ENCODE measurements at regions not wholly inside any gene's neighbourhood (a gene's known extent, or its start where the extent isn't known, plus 50 kb on each side); places are given as distances from the start of the nearest gene placed in this dataset.

DNA sequence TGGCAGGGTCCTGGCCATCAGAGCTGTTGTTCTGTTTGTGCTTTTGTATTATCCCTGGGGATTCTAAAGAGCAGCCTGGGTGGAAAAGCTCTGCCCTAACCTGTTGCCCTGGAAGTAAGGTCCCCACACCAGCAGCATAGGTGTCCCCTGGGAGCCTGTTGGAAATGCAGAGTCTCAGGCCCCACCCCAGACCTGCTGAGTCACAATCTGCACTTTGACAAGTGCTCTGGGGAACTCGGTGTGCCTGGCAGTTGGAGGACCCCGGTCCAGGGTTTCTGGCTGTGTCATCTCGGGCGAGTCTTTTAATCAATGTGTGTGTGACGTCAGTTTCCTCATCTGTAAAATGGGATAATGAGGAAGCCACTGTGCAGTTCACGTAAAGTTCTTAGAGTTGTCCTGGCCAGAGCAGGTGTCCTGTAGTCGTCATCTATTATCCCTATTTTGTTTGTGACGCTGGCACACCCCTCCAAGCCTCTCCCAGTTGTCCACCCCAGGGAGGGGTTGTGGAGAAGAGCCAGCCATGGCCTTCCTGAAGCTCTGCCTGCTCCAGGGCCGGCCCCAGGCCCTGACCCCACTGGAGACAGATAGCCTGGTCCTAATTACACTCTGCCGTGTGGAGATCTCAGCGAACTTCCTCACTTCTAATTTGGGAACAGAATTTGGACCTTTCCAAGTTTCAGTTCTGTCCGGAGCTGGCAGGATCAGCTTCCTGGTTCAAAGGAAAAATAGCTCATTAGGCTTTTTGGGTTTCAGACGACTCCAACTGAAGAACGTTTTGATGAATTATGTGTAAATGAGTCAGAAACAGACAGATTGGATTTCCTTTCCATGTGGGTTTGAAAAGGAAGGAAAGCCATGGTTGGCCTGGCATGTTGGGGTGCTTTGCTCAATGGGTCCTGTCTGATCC, 295.7 kb upstream of the FOXF1 start:
- WGBS (ENCODE audit: insufficient coverage, insufficient read length), result no CpG with 5 or more reads among the region's 14 CpGs
- H3K27ac ChIP-seq (ENCODE audit: low read length), result no peak overlapping the region

DNA sequence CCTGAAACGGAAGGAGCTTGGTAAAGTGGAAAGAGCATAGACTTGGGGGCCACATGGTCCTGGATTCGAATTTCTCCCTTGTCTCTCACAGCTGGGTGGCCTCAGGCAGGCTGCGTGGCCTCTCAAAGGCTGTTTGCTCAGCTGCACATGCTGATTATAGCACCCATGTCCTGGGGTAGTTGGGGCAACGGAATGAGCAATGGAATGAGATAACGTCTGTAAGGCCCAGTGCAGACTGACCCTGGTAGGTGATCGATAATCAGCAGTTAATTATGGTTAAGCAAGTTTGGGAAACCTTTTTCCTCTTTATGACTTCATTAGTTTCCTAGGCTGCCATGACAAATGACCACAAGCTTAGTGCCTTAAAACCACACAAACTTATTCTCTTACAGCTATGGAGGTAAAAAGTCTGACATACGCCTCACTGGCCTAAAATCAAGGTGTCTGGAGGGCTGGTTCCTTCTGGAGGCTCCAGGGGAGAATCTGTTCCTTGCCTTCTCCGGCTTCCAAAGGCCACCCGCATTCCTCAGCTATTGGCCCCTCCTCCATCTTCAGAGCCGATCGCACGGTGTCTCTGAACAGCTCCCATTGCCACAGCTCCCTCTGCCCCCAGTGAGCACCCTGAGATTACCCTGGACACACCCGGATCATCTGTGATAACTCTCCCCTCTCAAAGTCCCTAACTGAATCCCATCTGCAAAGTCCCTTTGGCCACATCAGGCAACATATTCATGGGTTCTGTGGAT, 294.9 kb upstream of the FOXF1 start:
- no peak for DNase-seq (ENCODE audit: low read depth, low spot score)
- WGBS (ENCODE audit: insufficient coverage, insufficient read length), result no CpG with 5 or more reads among the region's 13 CpGs

More for the DNA sequence above, 295.7 kb upstream of the FOXF1 start:
- DNase-seq (ENCODE audit: low read depth, low spot score), result no peak
- no peaks in the 10 kb centered on the region for H3K36me3 ChIP-seq (ENCODE audit: control insufficient read depth, insufficient read depth, low read length)
- H3K4me1 ChIP-seq (ENCODE audit: control insufficient read depth, insufficient read depth, low read length), result 0 out of 2 replicates have a peak, but pooled peaks cover 1% of the 10 kb centered on the region
- H3K4me3 ChIP-seq (ENCODE audit: low read length), result no peak overlapping the region
- H3K9me3 ChIP-seq (ENCODE audit: control insufficient read depth, insufficient read depth, low read length), result no peaks in the 10 kb centered on the region
- H3K27me3 ChIP-seq (ENCODE audit: control insufficient read depth, insufficient read depth, low read length), result no peaks in the 10 kb centered on the region

DNA sequence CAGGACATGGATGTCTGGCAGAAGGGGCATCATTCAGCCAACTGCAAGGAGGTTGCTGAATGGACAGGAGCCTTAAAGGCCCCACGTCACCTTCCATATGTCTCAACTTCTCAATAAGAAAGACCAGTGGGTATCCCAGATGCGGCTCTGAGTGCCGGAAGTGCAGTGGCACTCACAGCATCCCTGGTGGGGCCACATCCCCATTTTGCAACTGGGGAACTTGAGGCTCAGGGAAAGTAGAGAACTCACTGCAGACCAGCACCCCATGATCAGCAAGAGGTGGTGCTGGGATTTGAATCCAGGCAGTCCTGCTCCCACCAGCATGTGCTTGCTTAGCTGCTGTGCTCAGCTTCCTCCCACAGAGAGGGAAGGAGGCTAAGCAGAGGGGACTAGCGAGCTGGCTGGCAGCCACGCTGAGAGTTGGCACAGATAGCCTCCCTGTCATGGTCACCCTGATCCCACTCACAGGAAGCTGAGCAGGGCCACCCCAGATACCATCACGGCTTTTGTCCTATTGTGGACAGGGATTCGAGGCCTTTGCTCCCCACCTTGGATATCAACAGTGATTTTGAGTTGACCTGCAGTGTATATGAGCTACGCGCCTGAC, 294.2 kb upstream of the FOXF1 start:
- WGBS (ENCODE audit: insufficient coverage, insufficient read length), result no CpG with 5 or more reads among the region's 9 CpGs
- no peaks in the 10 kb centered on the region for H3K27me3 ChIP-seq (ENCODE audit: control insufficient read depth, insufficient read depth, low read length)
- H3K4me1 ChIP-seq (ENCODE audit: control insufficient read depth, insufficient read depth, low read length), result peaks cover 1% of the 10 kb centered on the region; the same call in 1 of the 2 replicates
- no peak overlapping the region for H3K27ac ChIP-seq (ENCODE audit: low read length)
- no peaks in the 10 kb centered on the region for H3K36me3 ChIP-seq (ENCODE audit: control insufficient read depth, insufficient read depth, low read length)
- no peak overlapping the region for H3K4me3 ChIP-seq (ENCODE audit: low read length)
- no peak for DNase-seq (ENCODE audit: low read depth, low spot score)
- no peaks in the 10 kb centered on the region for H3K9me3 ChIP-seq (ENCODE audit: control insufficient read depth, insufficient read depth, low read length)

More for the DNA sequence above, 294.9 kb upstream of the FOXF1 start:
- H3K4me3 ChIP-seq (ENCODE audit: low read length), result no peak overlapping the region
- peaks cover 1% of the 10 kb centered on the region; the same call in 1 of the 2 replicates for H3K4me1 ChIP-seq (ENCODE audit: control insufficient read depth, insufficient read depth, low read length)
- no peaks in the 10 kb centered on the region for H3K36me3 ChIP-seq (ENCODE audit: control insufficient read depth, insufficient read depth, low read length)
- H3K27me3 ChIP-seq (ENCODE audit: control insufficient read depth, insufficient read depth, low read length), result no peaks in the 10 kb centered on the region
- H3K27ac ChIP-seq (ENCODE audit: low read length), result no peak overlapping the region
- no peaks in the 10 kb centered on the region for H3K9me3 ChIP-seq (ENCODE audit: control insufficient read depth, insufficient read depth, low read length)

DNA sequence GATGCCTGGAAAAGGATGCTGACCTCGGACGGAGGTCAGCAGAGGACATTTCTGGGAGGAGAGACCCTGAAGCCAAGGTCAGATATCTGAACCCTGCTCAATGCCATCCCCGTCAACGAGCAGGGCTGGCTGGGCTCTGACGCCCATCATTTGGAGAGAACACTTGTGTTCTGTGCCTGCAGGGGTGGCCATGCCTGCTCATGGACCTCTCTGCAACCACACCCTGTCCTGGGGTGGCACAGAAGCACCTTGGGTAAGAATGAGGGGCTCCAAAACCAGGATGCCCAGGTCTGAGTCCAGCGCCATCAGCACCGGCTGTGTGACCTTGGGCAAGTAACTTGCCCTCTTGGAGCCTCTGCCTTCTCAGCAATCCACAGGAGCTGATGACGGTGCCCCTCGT, 293.7 kb upstream of the FOXF1 start:
- no peaks in the 10 kb centered on the region for H3K36me3 ChIP-seq (ENCODE audit: control insufficient read depth, insufficient read depth, low read length)
- no peaks in the 10 kb centered on the region for H3K9me3 ChIP-seq (ENCODE audit: control insufficient read depth, insufficient read depth, low read length)
- H3K27ac ChIP-seq (ENCODE audit: low read length), result no peak overlapping the region
- H3K4me1 ChIP-seq (ENCODE audit: control insufficient read depth, insufficient read depth, low read length), result peaks cover 1% of the 10 kb centered on the region; the same call in 1 of the 2 replicates
- WGBS (ENCODE audit: insufficient coverage, insufficient read length), result no CpG with 5 or more reads among the region's 9 CpGs
- H3K27me3 ChIP-seq (ENCODE audit: control insufficient read depth, insufficient read depth, low read length), result no peaks in the 10 kb centered on the region
- no peak overlapping the region for H3K4me3 ChIP-seq (ENCODE audit: low read length)
- no peak for DNase-seq (ENCODE audit: low read depth, low spot score)

DNA sequence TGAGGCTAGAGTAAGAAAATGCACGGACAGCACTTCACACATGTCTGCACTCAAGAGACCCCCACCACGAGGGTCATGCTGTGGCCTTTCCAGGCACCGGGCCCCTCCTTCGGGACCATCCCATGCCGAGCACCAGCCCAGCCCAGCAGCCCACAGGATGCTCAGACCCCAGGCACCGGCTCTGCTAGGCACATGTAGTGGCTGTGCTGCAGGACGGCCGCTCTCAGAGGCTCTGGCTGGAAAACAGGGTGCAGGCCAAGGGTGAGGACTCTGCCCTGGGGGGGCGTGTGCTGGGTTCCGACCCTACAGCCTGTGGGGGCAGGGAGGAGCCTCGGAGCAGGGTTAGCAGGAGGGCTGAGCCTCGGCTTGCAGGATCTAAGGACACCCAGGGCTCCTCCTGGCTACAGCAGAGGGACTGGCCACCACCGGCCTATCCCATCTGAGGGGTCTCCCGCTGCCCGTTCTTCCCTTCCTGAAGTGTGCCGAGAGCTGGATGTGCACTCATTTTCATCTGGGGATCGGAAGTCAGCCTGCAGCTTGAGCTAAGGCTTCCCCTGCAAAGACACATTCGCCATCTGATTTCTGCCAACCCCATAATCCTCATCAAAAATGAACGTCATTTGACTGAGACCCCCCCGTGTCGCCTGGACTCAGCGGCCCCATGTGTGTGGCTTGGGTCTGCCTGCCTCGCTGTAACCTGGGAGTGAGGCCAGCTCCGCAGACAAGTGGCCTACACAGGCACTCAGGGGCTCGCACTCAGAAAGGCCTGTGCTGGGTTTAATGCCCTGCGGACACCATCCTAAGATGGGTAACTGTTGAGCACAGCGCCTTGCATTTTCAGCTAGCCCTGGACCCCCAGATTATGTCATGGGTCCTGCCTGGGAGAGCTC, 293.1 kb upstream of the FOXF1 start:
- H3K4me3 ChIP-seq (ENCODE audit: low read length), result no peak overlapping the region
- DNase-seq (ENCODE audit: low read depth, low spot score), result no peak
- no peak overlapping the region for H3K27ac ChIP-seq (ENCODE audit: low read length)
- no peaks in the 10 kb centered on the region for H3K36me3 ChIP-seq (ENCODE audit: control insufficient read depth, insufficient read depth, low read length)
- peaks cover 1% of the 10 kb centered on the region; the same call in 1 of the 2 replicates for H3K4me1 ChIP-seq (ENCODE audit: control insufficient read depth, insufficient read depth, low read length)
- no peaks in the 10 kb centered on the region for H3K9me3 ChIP-seq (ENCODE audit: control insufficient read depth, insufficient read depth, low read length)
- H3K27me3 ChIP-seq (ENCODE audit: control insufficient read depth, insufficient read depth, low read length), result no peaks in the 10 kb centered on the region
- WGBS (ENCODE audit: insufficient coverage, insufficient read length), result no CpG with 5 or more reads among the region's 27 CpGs

DNA sequence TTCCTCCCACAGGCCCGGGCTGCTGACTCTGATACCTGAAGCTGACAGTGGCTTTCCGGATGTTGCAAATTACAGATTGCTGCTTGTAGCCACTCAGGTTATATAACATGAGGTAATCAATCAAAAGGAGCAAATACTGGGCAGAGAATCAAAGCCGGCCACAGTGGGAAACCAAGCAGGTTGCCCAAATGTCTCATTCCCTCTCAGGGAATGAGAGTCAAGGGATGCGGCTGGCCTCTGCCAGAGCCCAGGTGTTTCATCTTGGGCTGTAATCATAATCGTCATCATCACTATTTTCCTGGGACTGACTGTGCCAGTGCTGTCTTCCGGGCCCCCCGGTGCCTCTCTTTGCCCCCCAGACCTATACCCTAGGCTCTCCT, 292.4 kb upstream of the FOXF1 start:
- no CpG with 5 or more reads among the region's 7 CpGs for WGBS (ENCODE audit: insufficient coverage, insufficient read length)
- Histone ChIP-seq H3K9me3 (ENCODE audit: control insufficient read depth, insufficient read depth, low read length) (no peaks in the 10 kb centered on the region), H3K4me3 (ENCODE audit: low read length) (no peak overlapping the region), H3K4me1 (ENCODE audit: control insufficient read depth, insufficient read depth, low read length) (peaks cover 1% of the 10 kb centered on the region; the same call in 1 of the 2 replicates), H3K36me3 (ENCODE audit: control insufficient read depth, insufficient read depth, low read length) (no peaks in the 10 kb centered on the region), H3K27ac (ENCODE audit: low read length) (no peak overlapping the region), H3K27me3 (ENCODE audit: control insufficient read depth, insufficient read depth, low read length) (no peaks in the 10 kb centered on the region)
- no peak for DNase-seq (ENCODE audit: low read depth, low spot score)

DNA sequence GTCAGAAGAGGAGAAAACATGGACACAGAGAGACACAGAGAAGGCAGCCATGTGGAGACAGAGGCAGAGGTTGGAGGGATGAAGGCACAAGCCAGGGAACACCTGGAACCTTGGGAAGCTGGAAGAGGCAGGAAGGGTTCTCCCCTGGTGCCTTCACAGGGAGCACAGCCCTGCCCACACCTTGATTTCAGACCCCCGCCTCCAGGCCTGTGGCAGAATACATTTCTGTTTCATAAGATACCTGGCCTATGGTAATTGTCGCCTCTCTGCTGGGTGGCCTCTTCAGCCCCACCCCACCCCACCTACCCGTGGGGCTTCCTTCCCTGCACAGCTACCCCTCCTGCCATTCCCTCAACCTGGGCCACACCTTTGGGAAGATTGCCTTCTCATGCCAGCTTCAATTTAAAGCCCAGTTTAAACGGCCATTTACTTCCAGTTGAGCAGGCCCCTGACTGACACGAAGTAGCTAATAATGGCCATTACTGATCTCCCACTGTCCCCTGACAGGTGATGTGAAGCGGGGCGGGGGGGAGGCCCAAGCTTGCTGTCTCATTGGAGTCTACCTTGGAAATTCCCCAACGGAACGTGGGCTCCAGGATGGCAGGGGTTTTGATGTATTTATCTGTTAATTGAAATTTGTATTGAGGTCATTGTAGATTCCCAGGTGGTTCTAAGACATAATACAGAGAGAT, 291.7 kb upstream of the FOXF1 start:
- no peaks in the 10 kb centered on the region for H3K36me3 ChIP-seq (ENCODE audit: control insufficient read depth, insufficient read depth, low read length)
- DNase-seq (ENCODE audit: low read depth, low spot score), result no peak
- no peak overlapping the region for H3K4me3 ChIP-seq (ENCODE audit: low read length)
- no peaks in the 10 kb centered on the region for H3K27me3 ChIP-seq (ENCODE audit: control insufficient read depth, insufficient read depth, low read length)
- no peaks in the 10 kb centered on the region for H3K9me3 ChIP-seq (ENCODE audit: control insufficient read depth, insufficient read depth, low read length)
- peaks cover 1% of the 10 kb centered on the region; the same call in 1 of the 2 replicates for H3K4me1 ChIP-seq (ENCODE audit: control insufficient read depth, insufficient read depth, low read length)
- no CpG with 5 or more reads among the region's 9 CpGs for WGBS (ENCODE audit: insufficient coverage, insufficient read length)
- H3K27ac ChIP-seq (ENCODE audit: low read length), result no peak overlapping the region

DNA sequence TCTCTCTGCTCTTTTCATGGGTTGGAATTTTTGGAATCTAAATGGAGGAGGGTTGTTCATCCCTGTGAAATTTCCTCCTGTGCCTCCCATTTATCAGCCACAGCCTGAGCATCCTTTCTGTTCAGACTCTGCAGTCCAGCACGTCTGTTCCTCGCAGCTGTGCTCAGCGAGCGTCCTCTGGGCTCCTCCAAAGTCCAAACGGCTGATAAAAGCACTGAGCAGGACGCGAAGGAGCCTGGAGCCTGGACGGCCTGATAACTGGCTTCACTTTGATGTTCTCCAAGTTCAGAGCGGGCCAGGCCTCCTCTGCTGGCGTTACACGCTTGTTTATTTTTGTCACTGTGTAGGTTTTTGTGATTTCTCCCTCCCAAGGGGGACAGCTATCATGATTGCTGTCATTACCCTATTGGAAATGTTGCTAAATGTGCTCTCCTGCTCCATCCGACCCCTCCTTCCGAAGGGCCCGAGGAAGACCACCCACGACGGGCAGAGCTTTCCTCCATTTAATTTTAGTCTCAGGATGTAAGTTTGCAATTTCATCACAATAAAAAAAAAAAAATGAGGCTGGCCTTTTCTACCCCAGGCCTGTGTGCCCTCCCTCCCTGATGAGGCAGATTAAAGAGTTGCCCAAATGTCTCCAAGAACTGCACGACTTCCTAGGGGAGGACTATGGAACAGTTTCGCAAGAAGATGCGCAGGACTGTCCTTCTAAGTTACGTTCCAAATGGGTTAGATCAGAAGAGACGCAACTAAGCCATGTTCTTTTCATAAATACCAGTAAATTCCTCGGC, 290.5 kb upstream of the FOXF1 start:
- DNase-seq (ENCODE audit: low read depth, low spot score), result no peak
- H3K9me3 ChIP-seq (ENCODE audit: control insufficient read depth, insufficient read depth, low read length), result no peaks in the 10 kb centered on the region
- no peak overlapping the region for H3K27ac ChIP-seq (ENCODE audit: low read length)
- no CpG with 5 or more reads among the region's 22 CpGs for WGBS (ENCODE audit: insufficient coverage, insufficient read length)
- H3K27me3 ChIP-seq (ENCODE audit: control insufficient read depth, insufficient read depth, low read length), result no peaks in the 10 kb centered on the region
- H3K36me3 ChIP-seq (ENCODE audit: control insufficient read depth, insufficient read depth, low read length), result no peaks in the 10 kb centered on the region
- no peak overlapping the region for H3K4me3 ChIP-seq (ENCODE audit: low read length)
- H3K4me1 ChIP-seq (ENCODE audit: control insufficient read depth, insufficient read depth, low read length), result peaks cover 1% of the 10 kb centered on the region; the same call in 1 of the 2 replicates

DNA sequence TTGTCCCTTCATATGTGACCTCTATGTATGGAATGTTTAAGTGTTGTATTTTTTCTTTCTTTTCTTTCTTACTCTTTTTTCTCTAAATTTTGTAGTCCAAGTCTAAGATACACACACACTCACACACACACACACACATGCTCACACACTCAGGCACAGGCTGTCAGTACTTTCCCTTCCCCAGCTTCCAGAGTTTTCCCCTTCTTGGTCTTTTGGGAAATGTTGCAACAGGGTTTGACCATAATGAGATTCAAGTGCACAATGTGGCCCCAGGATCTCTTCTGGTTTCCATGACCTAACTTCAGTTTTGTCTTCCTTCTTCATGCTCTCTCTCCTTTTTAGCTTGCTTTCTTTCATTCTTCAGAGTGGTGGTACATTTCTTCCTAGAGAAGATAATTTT, 289.8 kb upstream of the FOXF1 start:
- no peak overlapping the region for H3K27ac ChIP-seq (ENCODE audit: low read length)
- no peaks in the 10 kb centered on the region for H3K36me3 ChIP-seq (ENCODE audit: control insufficient read depth, insufficient read depth, low read length)
- H3K4me3 ChIP-seq (ENCODE audit: low read length), result no peak overlapping the region
- H3K9me3 ChIP-seq (ENCODE audit: control insufficient read depth, insufficient read depth, low read length), result no peaks in the 10 kb centered on the region
- DNase-seq (ENCODE audit: low read depth, low spot score), result no peak
- H3K27me3 ChIP-seq (ENCODE audit: control insufficient read depth, insufficient read depth, low read length), result no peaks in the 10 kb centered on the region
- H3K4me1 ChIP-seq (ENCODE audit: control insufficient read depth, insufficient read depth, low read length), result peaks cover 1% of the 10 kb centered on the region; the same call in 1 of the 2 replicates
